ENCODE measurements at regions not wholly inside any gene's neighbourhood (a gene's known extent, or its start where the extent isn't known, plus 50 kb on each side); places are given as distances from the start of the nearest gene placed in this dataset.
"Not testable (repeated sequence)": the region's sequence is repeated elsewhere in the genome, so short reads cannot be mapped to it uniquely, and the experiment has no call there.

DNA sequence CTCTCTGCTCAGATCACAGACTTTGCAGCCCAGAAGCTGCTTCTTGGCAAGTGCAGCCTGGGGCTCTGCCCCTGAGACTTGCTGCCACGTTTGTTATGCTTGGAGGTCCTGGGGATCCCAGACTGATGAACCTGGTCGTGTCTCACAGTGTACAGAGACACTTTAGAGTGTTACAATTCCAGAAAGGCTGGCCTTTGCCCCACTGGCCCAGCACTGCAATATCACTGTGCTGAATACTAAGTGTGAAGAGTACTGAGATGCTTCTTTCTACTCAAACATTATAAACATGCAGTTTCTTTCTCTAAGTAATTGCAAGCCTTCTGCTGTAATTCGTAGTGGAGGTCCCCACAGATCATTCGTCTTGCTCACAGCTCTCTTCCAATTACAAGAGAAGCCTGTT lies 133.2 kb downstream of the MAP3K21 start:
- TF ChIP-seq ZFX (IDR thresholded peaks at IDR 0.05) (no peak), CTCF (conservative IDR thresholded peaks at IDR 0.05) (no peak)
- H3K27ac ChIP-seq: no peak overlapping the region

DNA sequence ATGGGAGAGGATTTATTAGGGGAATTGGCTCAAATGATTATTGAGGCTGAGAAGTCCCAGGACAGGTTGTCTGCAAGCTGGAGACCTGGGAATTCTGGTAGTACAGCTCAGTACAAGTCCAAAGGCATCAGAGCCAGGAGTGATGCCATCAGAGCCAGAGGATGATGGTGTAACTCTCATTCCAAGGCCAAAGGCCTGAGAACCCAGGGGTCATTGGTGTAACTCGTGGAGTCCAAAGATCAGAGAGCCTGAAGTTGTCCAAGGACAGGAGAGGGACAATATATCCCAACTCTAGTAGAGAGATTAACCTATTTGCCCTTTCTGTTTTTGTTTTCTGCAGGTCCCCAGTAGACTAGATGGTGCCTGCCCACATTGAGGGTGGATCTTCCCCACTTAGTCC lies 134.3 kb downstream of the MAP3K21 start:
- no peak for TF ChIP-seq CTCF (conservative IDR thresholded peaks at IDR 0.05)
- no peak for TF ChIP-seq ZFX (IDR thresholded peaks at IDR 0.05)
- no peak overlapping the region for H3K27ac ChIP-seq

GRCh38 chr1:233463333-233463732 lies 135.8 kb downstream of the MAP3K21 start:
- TF ChIP-seq ZFX (IDR thresholded peaks at IDR 0.05) (no peak), CTCF (conservative IDR thresholded peaks at IDR 0.05) (no peak)
- H3K27ac ChIP-seq: no peak overlapping the region

DNA sequence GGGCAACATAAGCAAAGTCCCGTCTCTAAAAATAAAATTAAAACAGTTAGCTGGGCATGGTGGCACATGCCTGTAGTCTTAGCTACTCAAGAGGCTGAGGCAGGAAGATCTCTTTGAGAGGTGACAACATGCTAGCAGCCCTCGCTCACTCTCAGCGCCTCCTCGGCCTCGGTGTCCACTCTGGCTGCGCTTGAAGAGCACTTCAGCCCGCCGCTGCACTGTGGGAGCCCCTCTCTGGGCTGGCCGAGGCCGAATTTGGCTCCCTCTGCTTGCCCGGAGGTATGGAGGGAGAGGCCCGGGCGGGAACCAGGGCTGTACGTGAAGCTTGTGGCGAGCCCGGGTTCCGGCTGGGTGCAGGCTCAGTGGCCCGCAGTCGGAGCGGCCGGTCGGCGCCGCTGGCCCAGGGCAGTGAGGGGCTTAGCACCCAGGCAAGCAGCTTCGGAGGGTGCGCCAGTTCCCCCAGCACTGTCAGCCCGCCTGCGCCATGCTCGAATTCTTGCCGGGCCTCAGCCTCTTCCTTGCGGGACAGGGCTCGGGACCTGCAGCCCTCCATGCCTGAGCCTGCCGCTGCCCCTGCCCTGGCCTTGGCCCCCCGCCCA lies 138.3 kb downstream of the MAP3K21 start:
- H3K27ac ChIP-seq: no peak overlapping the region
- no peak for TF ChIP-seq ZFX (IDR thresholded peaks at IDR 0.05)
- no peak for TF ChIP-seq CTCF (conservative IDR thresholded peaks at IDR 0.05)

DNA sequence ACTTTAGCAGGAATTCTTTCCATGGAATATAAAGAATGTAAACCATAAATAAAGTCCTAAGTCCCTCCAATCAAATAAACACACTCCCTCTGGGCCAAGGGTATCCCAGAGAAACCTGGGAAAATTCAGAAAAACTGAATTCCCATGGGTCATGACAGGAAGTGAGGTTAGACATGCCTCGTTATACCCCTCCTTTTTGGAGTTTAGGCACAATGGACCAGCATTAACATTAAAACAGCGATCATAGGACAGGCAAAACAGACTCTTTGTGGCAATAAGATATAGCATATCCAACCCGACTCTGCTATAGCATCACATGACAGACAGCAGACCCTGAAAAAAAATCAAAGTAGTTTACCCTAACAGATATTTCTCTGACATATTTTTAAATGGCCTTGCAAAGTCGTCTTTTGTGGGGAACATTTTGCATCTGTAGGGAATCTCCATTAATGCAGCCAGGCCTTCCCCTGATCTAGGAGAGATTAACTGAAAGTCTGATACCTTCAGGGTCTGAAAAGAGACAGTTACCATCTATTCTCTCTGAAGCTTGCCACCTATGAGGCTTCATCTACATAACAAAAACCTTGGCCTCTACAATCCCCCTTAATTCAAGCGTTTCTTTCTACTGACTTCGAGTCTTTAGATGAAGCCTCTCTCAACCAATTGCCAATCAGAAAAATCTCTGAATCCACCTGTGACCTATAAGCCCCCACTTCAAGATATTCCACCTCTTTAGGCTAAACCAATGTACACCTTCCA lies 143.0 kb upstream of the KCNK1 start:
- no peak for TF ChIP-seq CTCF (conservative IDR thresholded peaks at IDR 0.05)
- no peak for TF ChIP-seq ZFX (IDR thresholded peaks at IDR 0.05)
- no peak overlapping the region for H3K27ac ChIP-seq

DNA sequence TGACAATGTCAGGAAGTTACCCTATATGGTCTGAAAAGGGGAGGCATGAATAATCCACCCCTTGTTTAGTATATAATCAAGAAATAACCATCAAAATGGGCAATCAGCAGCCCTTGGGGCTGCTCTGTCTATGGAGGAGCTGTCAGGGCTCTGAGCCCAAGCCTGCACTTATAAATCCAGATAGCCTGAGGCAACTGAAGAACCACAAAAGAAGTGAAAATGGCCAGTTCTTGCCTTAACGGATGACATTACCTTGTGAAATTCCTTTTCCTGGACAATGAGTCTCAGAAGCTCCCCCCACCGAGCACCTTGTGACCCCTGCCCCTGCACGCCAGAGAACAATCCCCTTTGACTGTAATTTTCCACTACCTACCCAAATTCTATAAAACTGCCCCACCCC lies 142.1 kb upstream of the KCNK1 start:
- H3K27ac ChIP-seq: not testable (repeated sequence)

GRCh38 chr1:233472796-233473195 lies 141.1 kb upstream of the KCNK1 start:
- not testable (repeated sequence) for H3K27ac ChIP-seq

GRCh38 chr1:233473549-233474204 lies 140.2 kb upstream of the KCNK1 start:
- H3K27ac ChIP-seq: no peak overlapping the region
- no peak for TF ChIP-seq CTCF (conservative IDR thresholded peaks at IDR 0.05)
- no peak for TF ChIP-seq ZFX (IDR thresholded peaks at IDR 0.05)

All from C4-2B (cell line).